ENCODE measurements at regions not wholly inside any gene's neighbourhood (a gene's known extent, or its start where the extent isn't known, plus 50 kb on each side); places are given as distances from the start of the nearest gene placed in this dataset.
A peak's percentile ranks its signal among the peaks of the same experiment; 100 is the strongest.

DNA sequence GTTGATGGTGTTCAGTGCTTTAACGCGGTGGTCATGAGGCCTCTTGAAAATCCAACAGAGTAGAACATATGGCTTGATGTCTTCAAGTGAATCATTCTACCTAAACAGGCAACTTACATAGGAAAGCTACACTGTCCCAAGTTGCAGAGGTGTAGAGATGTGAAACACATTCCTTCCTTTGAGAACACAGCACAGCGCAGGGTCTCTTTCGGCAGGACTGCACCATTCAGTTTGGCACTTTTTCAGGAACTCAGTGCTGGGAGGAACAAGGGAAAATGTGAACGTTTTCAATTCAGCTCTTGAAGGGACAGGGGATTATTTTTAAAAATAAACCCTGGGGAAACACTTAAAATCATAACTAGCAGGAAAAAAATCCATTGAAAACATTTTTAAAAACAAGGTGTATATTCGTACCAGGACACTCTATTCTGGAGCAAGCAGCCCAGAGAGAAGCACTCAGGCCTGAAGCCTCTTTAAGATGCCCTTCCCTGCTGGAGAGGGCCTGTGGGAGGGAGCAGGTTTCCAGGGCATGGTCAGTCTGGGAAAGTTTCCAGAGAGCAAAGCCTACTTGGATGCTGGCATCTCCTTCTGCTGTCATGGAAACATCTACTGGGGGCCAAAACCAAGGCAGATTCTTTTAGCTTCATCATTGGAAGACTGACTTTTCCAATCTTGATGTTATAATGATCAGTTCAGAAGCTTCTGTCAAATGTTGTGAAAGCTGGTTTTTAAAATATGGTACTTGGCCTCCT is 60.4 kb upstream of the NPVF start:
- DNase-seq: peak in 1 of 2 donors; percentile 64
- H3K36me3 ChIP-seq: no peaks in the 10 kb centered on the region
- intact Hi-C loops (cut with DNase I; ENCODE audit: low total_unique reads): no loop called here
- H3K27ac ChIP-seq: peak overlapping the region in 1 of 2 donors; percentile 28
- H3K4me1 ChIP-seq: peaks cover 0 to 11% (median 5%) of the 10 kb centered on the region in 4 donors
- no peaks in the 10 kb centered on the region for H3K9me3 ChIP-seq
- no peaks in the 10 kb centered on the region for H3K27me3 ChIP-seq
- no peak overlapping the region for H3K4me3 ChIP-seq
- TF ChIP-seq CTCF (IDR thresholded peaks at IDR 0.05): no peak

DNA sequence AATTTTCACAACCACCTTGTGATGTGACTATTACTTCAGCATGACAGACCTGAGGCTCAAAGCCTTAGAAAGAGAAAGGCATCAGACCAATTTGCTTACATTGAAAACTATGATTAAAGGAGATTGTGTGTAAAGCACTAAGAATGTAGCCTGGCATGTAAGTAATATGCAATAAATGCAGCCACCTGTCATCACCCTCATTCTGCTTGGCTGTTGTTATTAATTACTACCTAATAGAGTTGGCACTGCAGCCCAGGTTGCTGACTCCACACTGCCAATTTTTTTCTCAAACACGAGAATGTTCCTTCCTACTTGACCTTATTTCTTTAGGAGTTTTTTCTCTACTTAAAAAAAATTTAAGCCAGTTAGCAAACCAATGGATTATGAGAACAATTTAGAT is 61.2 kb upstream of the NPVF start:
- no peaks in the 10 kb centered on the region for H3K27me3 ChIP-seq
- no peak overlapping the region for H3K27ac ChIP-seq
- intact Hi-C loops (cut with DNase I; ENCODE audit: low total_unique reads): no loop called here
- no peak overlapping the region for H3K4me3 ChIP-seq
- H3K4me1 ChIP-seq: peaks cover 0 to 11% (median 5%) of the 10 kb centered on the region in 4 donors
- no peaks in the 10 kb centered on the region for H3K36me3 ChIP-seq
- DNase-seq: no peak
- no peak for TF ChIP-seq CTCF (IDR thresholded peaks at IDR 0.05)
- no peaks in the 10 kb centered on the region for H3K9me3 ChIP-seq

GRCh38 chr7:25294624-25295023 is 66.3 kb upstream of the NPVF start:
- H3K27me3 ChIP-seq: no peaks in the 10 kb centered on the region
- intact Hi-C loops (cut with DNase I; ENCODE audit: low total_unique reads): no loop called here
- TF ChIP-seq CTCF (IDR thresholded peaks at IDR 0.05): no peak
- no peak overlapping the region for H3K4me3 ChIP-seq
- DNase-seq: no peak
- H3K27ac ChIP-seq: no peak overlapping the region
- H3K4me1 ChIP-seq: no peaks in the 10 kb centered on the region
- H3K9me3 ChIP-seq: no peaks in the 10 kb centered on the region
- no peaks in the 10 kb centered on the region for H3K36me3 ChIP-seq

DNA sequence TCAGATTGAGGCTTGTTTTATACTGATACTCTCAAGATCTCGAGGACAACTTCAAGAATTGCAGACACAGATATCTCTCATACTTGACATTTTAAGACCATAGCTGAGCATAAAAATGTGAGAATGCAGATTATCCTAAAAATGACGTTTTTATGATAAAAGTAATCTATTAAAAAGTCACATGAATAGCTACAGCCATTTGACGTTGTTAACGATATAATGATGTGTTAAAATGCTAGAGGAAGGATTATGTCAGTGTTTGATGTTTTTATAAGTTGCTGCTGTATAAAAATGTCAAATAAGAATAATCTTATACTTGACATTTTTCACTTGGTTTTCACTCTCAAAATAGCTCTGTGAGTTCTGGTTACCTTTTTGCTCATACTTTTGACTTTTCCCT is 67.1 kb upstream of the NPVF start:
- Histone ChIP-seq H3K4me3 (no peak overlapping the region), H3K36me3 (no peaks in the 10 kb centered on the region), H3K27ac (no peak overlapping the region), H3K27me3 (no peaks in the 10 kb centered on the region), H3K9me3 (no peaks in the 10 kb centered on the region), H3K4me1 (no peaks in the 10 kb centered on the region)
- DNase-seq: no peak
- no peak for TF ChIP-seq CTCF (IDR thresholded peaks at IDR 0.05)
- intact Hi-C loops (cut with DNase I; ENCODE audit: low total_unique reads): no loop called here

DNA sequence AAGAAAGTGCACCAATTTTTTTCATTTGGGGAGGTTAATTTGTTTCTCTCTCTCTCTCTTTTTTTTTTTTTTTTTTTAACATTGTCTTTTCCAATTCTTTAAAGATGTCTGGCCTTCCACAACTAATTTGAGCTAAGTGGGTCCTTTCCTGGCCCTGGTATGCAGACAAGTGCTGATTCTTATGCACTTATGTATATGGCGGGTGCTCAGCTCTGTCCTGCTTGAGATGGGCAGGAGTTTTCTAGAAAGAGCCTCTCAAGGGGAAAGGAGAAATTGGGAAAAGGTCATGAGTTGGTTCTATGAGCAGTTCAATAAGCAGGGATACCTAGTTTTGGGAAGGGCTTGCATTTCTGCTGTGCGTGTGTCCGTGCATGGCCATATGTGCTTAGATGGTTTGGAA is 67.8 kb upstream of the NPVF start:
- intact Hi-C loops (cut with DNase I; ENCODE audit: low total_unique reads): no loop called here
- Histone ChIP-seq H3K27ac (no peak overlapping the region), H3K4me1 (no peaks in the 10 kb centered on the region), H3K4me3 (no peak overlapping the region), H3K36me3 (no peaks in the 10 kb centered on the region), H3K9me3 (no peaks in the 10 kb centered on the region), H3K27me3 (no peaks in the 10 kb centered on the region)
- no peak for DNase-seq
- TF ChIP-seq CTCF (IDR thresholded peaks at IDR 0.05): no peak
